Endothelial cell of umbilical vein (primary cell): ENCODE measurements at regions not wholly inside any gene's neighbourhood (a gene's known extent, or its start where the extent isn't known, plus 50 kb on each side); places are given as distances from the start of the nearest gene placed in this dataset.

Source experiments
- BruUV-seq: library from RNA; stranded (reverse); fragments of 400-500 nt; replicated peaks from 2 replicates; lab custom pipeline; 2021; lab: Mats Ljungman, UMichigan
- CTCF ChIA-PET: fragments of 300-600, 350-600 bp; sonication (Branson Sonifier 250); formaldehyde crosslinking; loops from one replicate; lab custom pipeline; 2021; ENCODE audit warnings: antibody characterized with exemption, inconsistent platforms; lab: Charles Lee
- POLR2A ChIA-PET: fragments of 300-600, 350-600 bp; sonication (Branson Sonifier 250); formaldehyde crosslinking; loops from one replicate; lab custom pipeline; 2021; ENCODE audit warnings: antibody characterized with exemption, inconsistent platforms; lab: Charles Lee
- DNase-seq: peaks from one replicate; pipeline ENCODE4 v3.0.0-alpha.2; 2011; ENCODE audit warnings: low read depth, low spot score
- FAIRE-seq: peaks from 2 replicates; lab custom pipeline; 2011; peaks lifted over from hg19 to GRCh38; lab: Jason Lieb, UNC
- H2AFZ ChIP-seq: 2 replicates; pipeline ENCODE4 v1.6.0; 2012; ENCODE audit warnings: low read depth, low read length, control low read depth, inconsistent platforms
- H3K27ac ChIP-seq: 2 replicates; pipeline ENCODE4 v1.5.1; 2011; ENCODE audit warnings: low read depth, mild to moderate bottlenecking, control low read depth, low read length, moderate library complexity; ENCODE audit not compliant: insufficient read depth
- H3K27me3 ChIP-seq, 2 experiments: 2 replicates each; pipeline versions ENCODE4 v1.6.0 to v1.6.1; 2011; ENCODE audit warnings: low read length in 2 of 2, mixed read lengths in 1 of 2; ENCODE audit not compliant: control insufficient read depth in 2 of 2, insufficient read depth in 2 of 2
- H3K36me3 ChIP-seq, 2 experiments: 2 replicates in 1 of 2; 3 replicates in 1 of 2; pipeline ENCODE4 v1.5.1; 2011; ENCODE audit warnings: low read length in 2 of 2, mild to moderate bottlenecking in 1 of 2, moderate library complexity in 1 of 2; ENCODE audit not compliant: control insufficient read depth in 2 of 2, insufficient read depth in 2 of 2; ENCODE audit errors: extremely low read depth in 1 of 2
- H3K4me1 ChIP-seq: 3 replicates; pipeline ENCODE4 v1.5.1; 2011; ENCODE audit warnings: mild to moderate bottlenecking, low read length; ENCODE audit not compliant: control insufficient read depth, insufficient read depth; ENCODE audit errors: extremely low read depth
- H3K4me2 ChIP-seq: 2 replicates; pipeline ENCODE4 v1.6.1; 2011; ENCODE audit warnings: low read length, control low read depth, mixed read lengths; ENCODE audit not compliant: insufficient read depth
- H3K4me3 ChIP-seq, 3 experiments: fragments of 200-600 bp in 1 of 3; sonication (generic), shearing (Covaris generic) in 1 of 3; replicated peaks in 1 of 3; 2 replicates each; pipeline ENCODE4 v1.5.1; 2011 to 2016; ENCODE audit warnings: control low read depth in 3 of 3, low read length in 3 of 3, mild to moderate bottlenecking in 2 of 3, inconsistent platforms in 1 of 3, low read depth in 1 of 3, moderate library complexity in 1 of 3; ENCODE audit not compliant: insufficient read depth in 1 of 3
- H3K79me2 ChIP-seq: 2 replicates; pipeline ENCODE4 v1.6.0; 2012; ENCODE audit warnings: low read length, inconsistent platforms; ENCODE audit not compliant: control insufficient read depth, insufficient read depth
- H3K9ac ChIP-seq: replicated peaks from 2 replicates; pipeline ENCODE3; 2011; ENCODE audit warnings: low read length, control low read depth; ENCODE audit not compliant: insufficient read depth; ENCODE audit errors: extremely low read depth
- H3K9me1 ChIP-seq: replicated peaks from 3 replicates; pipeline ENCODE4 v1.6.0; 2011; ENCODE audit warnings: mild to moderate bottlenecking, low read length; ENCODE audit not compliant: control insufficient read depth, insufficient read depth; ENCODE audit errors: extremely low read depth
- H3K9me3 ChIP-seq: replicated peaks from 2 replicates; pipeline ENCODE4 v1.5.1; 2012; ENCODE audit warnings: low read length, inconsistent platforms; ENCODE audit not compliant: control insufficient read depth, insufficient read depth
- H4K20me1 ChIP-seq: replicated peaks from 2 replicates; pipeline ENCODE3; 2011; ENCODE audit warnings: mild to moderate bottlenecking, low read length; ENCODE audit not compliant: control insufficient read depth, insufficient read depth; ENCODE audit errors: extremely low read depth
- EZH2 ChIP-seq: IDR thresholded peaks from 2 replicates; pipeline ENCODE4 v1.6.1; 2012; ENCODE audit warnings: borderline replicate concordance, low read depth, mild to moderate bottlenecking, moderate library complexity, low read length, inconsistent platforms; ENCODE audit not compliant: severe bottlenecking
- FOS ChIP-seq: IDR thresholded peaks from 2 replicates; pipeline ENCODE4 v1.6.1; 2011; ENCODE audit warnings: mild to moderate bottlenecking, low read length, moderate library complexity, borderline replicate concordance; ENCODE audit not compliant: insufficient read depth
- GATA2 ChIP-seq: IDR thresholded peaks from 2 replicates; pipeline ENCODE4 v1.7.0; 2011; ENCODE audit warnings: low read depth, mild to moderate bottlenecking, moderate library complexity, mixed read lengths, low read length; ENCODE audit not compliant: insufficient read length, insufficient read depth
- JUN ChIP-seq: IDR thresholded peaks from 2 replicates; pipeline ENCODE4 v1.6.1; 2011; ENCODE audit warnings: borderline replicate concordance, low read depth; ENCODE audit not compliant: insufficient read length, insufficient read depth
- MYC ChIP-seq: IDR thresholded peaks from one replicate; pipeline ENCODE4 v1.6.1; 2011; ENCODE audit warnings: mild to moderate bottlenecking, low read depth, low read length
- POLR2A ChIP-seq: IDR thresholded peaks from 2 replicates; pipeline ENCODE4 v1.6.1; 2012; ENCODE audit warnings: low read depth, mild to moderate bottlenecking, control low read depth, low read length
- POLR2AphosphoS5 ChIP-seq: IDR thresholded peaks from 2 replicates; pipeline ENCODE4 v1.6.1; 2012; ENCODE audit warnings: low read depth, mild to moderate bottlenecking, control low read depth, low read length, moderate library complexity; ENCODE audit not compliant: insufficient read depth
- dilution Hi-C: fragments of 300-500 bp; cut with MboI; formaldehyde crosslinking; loops from one replicate; pipeline ENCODE4 v1.15.0; 2019; ENCODE audit warnings: low sequenced_read_pairs; ENCODE audit not compliant: extremely low pct_ligation_motif_present
- intact Hi-C: fragments of 100-400 bp; cut with micrococcal nuclease; formaldehyde crosslinking; loops from one replicate; pipeline ENCODE4 v1.10.0; 2022
- TF ChIP-seq, protein P1 (sequence below), 2 donors: IDR thresholded peaks; 1 replicate in 1 of 2; 2 replicates in 1 of 2; pipeline ENCODE4 v1.5.1; 2011; ENCODE audit warnings: low read length in 2 of 2, mild to moderate bottlenecking in 2 of 2, moderate library complexity in 2 of 2, control low read depth in 1 of 2, inconsistent platforms in 1 of 2, low read depth in 1 of 2; ENCODE audit not compliant: insufficient read depth in 1 of 2; ENCODE audit errors: extremely low read depth in 1 of 2
- TF ChIP-seq, protein P2 (sequence below): IDR thresholded peaks from 2 replicates; pipeline ENCODE4 v1.6.1; 2011; ENCODE audit not compliant: insufficient read depth, insufficient read length

DNA sequence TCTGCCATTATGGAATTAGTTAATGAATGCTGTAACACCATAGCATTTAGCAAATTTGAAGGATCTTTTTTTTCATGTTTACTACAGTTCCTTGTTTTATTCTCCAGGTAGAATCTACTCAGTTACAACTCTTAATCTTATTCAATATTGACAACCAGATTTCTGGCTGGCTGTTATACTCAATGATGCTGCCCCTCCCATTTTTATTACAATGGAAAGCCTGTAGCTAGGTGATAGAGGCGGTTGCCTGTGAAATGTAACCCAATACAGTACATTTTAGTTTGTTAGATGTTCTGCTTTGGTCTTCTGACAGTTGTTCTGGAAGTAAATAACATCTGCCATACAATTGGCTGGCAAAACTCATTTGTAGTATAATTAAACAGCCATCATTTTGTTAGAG, 294.2 kb downstream of the DMRTA1 start:
- POLR2A ChIA-PET, result no interaction called here

DNA sequence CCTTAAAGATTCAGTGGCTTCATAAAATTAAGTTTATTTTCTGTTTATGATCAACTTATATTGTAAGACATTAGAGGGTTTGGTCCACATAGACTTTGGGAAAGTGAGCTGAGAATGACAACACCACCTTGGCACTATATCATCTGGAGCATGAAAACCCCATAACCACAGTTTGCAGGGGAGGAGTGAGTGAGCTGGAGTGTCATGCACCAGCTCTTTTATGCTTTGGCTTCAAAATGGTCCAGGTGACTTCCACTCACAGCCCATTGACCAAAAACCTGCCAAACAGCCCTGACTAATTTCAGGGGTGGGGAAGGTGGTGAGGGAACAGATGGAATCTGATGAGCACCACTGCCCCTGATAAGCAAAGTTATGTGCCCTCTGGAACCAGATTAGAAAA, 295.8 kb downstream of the DMRTA1 start:
- DNase-seq (no peak), FAIRE-seq (no peak)
- H3K9ac ChIP-seq, result no peak overlapping the region
- no peaks in the 10 kb centered on the region for H3K9me3 ChIP-seq
- BruUV-seq, result no TSS peak
- H3K4me2 ChIP-seq, result no peak overlapping the region
- TF ChIP-seq EZH2 (no peak), FOS (no peak), POLR2AphosphoS5 (no peak), MYC (no peak), POLR2A (no peak), GATA2 (no peak), JUN (no peak)
- TF ChIP-seq, protein P1, sequence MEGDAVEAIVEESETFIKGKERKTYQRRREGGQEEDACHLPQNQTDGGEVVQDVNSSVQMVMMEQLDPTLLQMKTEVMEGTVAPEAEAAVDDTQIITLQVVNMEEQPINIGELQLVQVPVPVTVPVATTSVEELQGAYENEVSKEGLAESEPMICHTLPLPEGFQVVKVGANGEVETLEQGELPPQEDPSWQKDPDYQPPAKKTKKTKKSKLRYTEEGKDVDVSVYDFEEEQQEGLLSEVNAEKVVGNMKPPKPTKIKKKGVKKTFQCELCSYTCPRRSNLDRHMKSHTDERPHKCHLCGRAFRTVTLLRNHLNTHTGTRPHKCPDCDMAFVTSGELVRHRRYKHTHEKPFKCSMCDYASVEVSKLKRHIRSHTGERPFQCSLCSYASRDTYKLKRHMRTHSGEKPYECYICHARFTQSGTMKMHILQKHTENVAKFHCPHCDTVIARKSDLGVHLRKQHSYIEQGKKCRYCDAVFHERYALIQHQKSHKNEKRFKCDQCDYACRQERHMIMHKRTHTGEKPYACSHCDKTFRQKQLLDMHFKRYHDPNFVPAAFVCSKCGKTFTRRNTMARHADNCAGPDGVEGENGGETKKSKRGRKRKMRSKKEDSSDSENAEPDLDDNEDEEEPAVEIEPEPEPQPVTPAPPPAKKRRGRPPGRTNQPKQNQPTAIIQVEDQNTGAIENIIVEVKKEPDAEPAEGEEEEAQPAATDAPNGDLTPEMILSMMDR (IDR thresholded peaks at IDR 0.05; ENCODE audit: extremely low read depth in 1 of 2, insufficient read depth in 1 of 2, low read depth in 1 of 2, low read length in 2 of 2), result no peak
- TF ChIP-seq, protein P2, sequence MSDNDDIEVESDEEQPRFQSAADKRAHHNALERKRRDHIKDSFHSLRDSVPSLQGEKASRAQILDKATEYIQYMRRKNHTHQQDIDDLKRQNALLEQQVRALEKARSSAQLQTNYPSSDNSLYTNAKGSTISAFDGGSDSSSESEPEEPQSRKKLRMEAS, result no peak
- H3K9me1 ChIP-seq, result no peaks in the 10 kb centered on the region
- ChIA-PET CTCF (interaction anchor here (1.0 kb wide), 1 partner anchor 25 kb away, joined by 3 read pairs; no protein-coding TSS in a partner anchor), POLR2A (no interaction called here)
- intact Hi-C loops, result no loop called here
- no peaks in the 10 kb centered on the region for H3K27me3 ChIP-seq
- no peak overlapping the region for H2AFZ ChIP-seq
- no peaks in the 10 kb centered on the region for H3K36me3 ChIP-seq
- H3K4me1 ChIP-seq, result no peaks in the 10 kb centered on the region
- H3K79me2 ChIP-seq, result no peaks in the 10 kb centered on the region
- dilution Hi-C loops, result no loop called here
- H3K4me3 ChIP-seq, result no peak overlapping the region
- H4K20me1 ChIP-seq, result no peaks in the 10 kb centered on the region
- no peak overlapping the region for H3K27ac ChIP-seq

More for the DNA sequence above, 294.2 kb downstream of the DMRTA1 start:
- Histone ChIP-seq H3K9me1 (no peaks in the 10 kb centered on the region), H3K9ac (no peak overlapping the region), H3K36me3 (no peaks in the 10 kb centered on the region), H3K4me2 (no peak overlapping the region), H3K4me1 (no peaks in the 10 kb centered on the region), H3K4me3 (no peak overlapping the region), H3K27me3 (no peaks in the 10 kb centered on the region), H3K9me3 (no peaks in the 10 kb centered on the region), H3K27ac (no peak overlapping the region), H3K79me2 (no peaks in the 10 kb centered on the region), H2AFZ (no peak overlapping the region), H4K20me1 (no peaks in the 10 kb centered on the region)
- intact Hi-C loops, result no loop called here
- DNase-seq (no peak), FAIRE-seq (no peak)
- no peak for TF ChIP-seq POLR2A
- BruUV-seq, result no TSS peak
- CTCF ChIA-PET, result no interaction called here
- dilution Hi-C loops, result no loop called here
